ENCODE measurements at regions not wholly inside any gene's neighbourhood (a gene's known extent, or its start where the extent isn't known, plus 50 kb on each side); places are given as distances from the start of the nearest gene placed in this dataset.
"Not testable (repeated sequence)": the region's sequence is repeated elsewhere in the genome, so short reads cannot be mapped to it uniquely, and the experiment has no call there.

- Histone ChIP-seq H3K9me3 (ENCODE audit: low read length) (no peaks in the 10 kb centered on the region), H3K27ac (ENCODE audit: low read depth, low read length) (no peak overlapping the region), H3K27me3 (ENCODE audit: control insufficient read depth in 1 of 2, insufficient read depth in 2 of 2, low read length in 2 of 2) (no peaks in the 10 kb centered on the region), H3K9ac (ENCODE audit: low read length) (no peak overlapping the region), H3K4me1 (ENCODE audit: insufficient read depth, low read length) (no peaks in the 10 kb centered on the region), H3K36me3 (ENCODE audit: insufficient read depth, low read length) (no peaks in the 10 kb centered on the region), H3K4me3 (ENCODE audit: low read depth in 1 of 2, low read length in 2 of 2) (no peak overlapping the region)
Measured at GRCh38 chr13:87295636-87296035, 375.5 kb upstream of the SLITRK5 start.

- H3K4me3 ChIP-seq (ENCODE audit: low read depth in 1 of 2, low read length in 2 of 2) = no peak overlapping the region
- H3K27me3 ChIP-seq (ENCODE audit: control insufficient read depth in 1 of 2, insufficient read depth in 2 of 2, low read length in 2 of 2) = no peaks in the 10 kb centered on the region
- no peaks in the 10 kb centered on the region for H3K9me3 ChIP-seq (ENCODE audit: low read length)
- no peak overlapping the region for H3K27ac ChIP-seq (ENCODE audit: low read depth, low read length)
- no peaks in the 10 kb centered on the region for H3K36me3 ChIP-seq (ENCODE audit: insufficient read depth, low read length)
- no peak overlapping the region for H3K9ac ChIP-seq (ENCODE audit: low read length)
- H3K4me1 ChIP-seq (ENCODE audit: insufficient read depth, low read length) = no peaks in the 10 kb centered on the region
Measured at GRCh38 chr13:87302034-87302433, 369.1 kb upstream of the SLITRK5 start.

- H3K36me3 ChIP-seq (ENCODE audit: insufficient read depth, low read length) = no peaks in the 10 kb centered on the region
- H3K4me1 ChIP-seq (ENCODE audit: insufficient read depth, low read length) = no peaks in the 10 kb centered on the region
- H3K4me3 ChIP-seq (ENCODE audit: low read depth in 1 of 2, low read length in 2 of 2) = no peak overlapping the region
- no peak overlapping the region for H3K27ac ChIP-seq (ENCODE audit: low read depth, low read length)
- no peak overlapping the region for H3K9ac ChIP-seq (ENCODE audit: low read length)
- no peaks in the 10 kb centered on the region for H3K9me3 ChIP-seq (ENCODE audit: low read length)
- no peaks in the 10 kb centered on the region for H3K27me3 ChIP-seq (ENCODE audit: control insufficient read depth in 1 of 2, insufficient read depth in 2 of 2, low read length in 2 of 2)
Measured at GRCh38 chr13:87302931-87303330, 368.2 kb upstream of the SLITRK5 start.

- no peaks in the 10 kb centered on the region for H3K27me3 ChIP-seq (ENCODE audit: control insufficient read depth in 1 of 2, insufficient read depth in 2 of 2, low read length in 2 of 2)
- H3K27ac ChIP-seq (ENCODE audit: low read depth, low read length) = no peak overlapping the region
- H3K9me3 ChIP-seq (ENCODE audit: low read length) = no peaks in the 10 kb centered on the region
- no peaks in the 10 kb centered on the region for H3K4me1 ChIP-seq (ENCODE audit: insufficient read depth, low read length)
- H3K9ac ChIP-seq (ENCODE audit: low read length) = no peak overlapping the region
- no peaks in the 10 kb centered on the region for H3K36me3 ChIP-seq (ENCODE audit: insufficient read depth, low read length)
- H3K4me3 ChIP-seq (ENCODE audit: low read depth in 1 of 2, low read length in 2 of 2) = no peak overlapping the region
Measured at GRCh38 chr13:87311165-87311564, 360.0 kb upstream of the SLITRK5 start.

GRCh38 chr13:87314822-87315221 lies 356.3 kb upstream of the SLITRK5 start:
- H3K36me3 ChIP-seq (ENCODE audit: insufficient read depth, low read length) = no peaks in the 10 kb centered on the region
- no peak overlapping the region for H3K9ac ChIP-seq (ENCODE audit: low read length)
- no peak overlapping the region for H3K4me3 ChIP-seq (ENCODE audit: low read depth in 1 of 2, low read length in 2 of 2)
- H3K27me3 ChIP-seq (ENCODE audit: control insufficient read depth in 1 of 2, insufficient read depth in 2 of 2, low read length in 2 of 2) = no peaks in the 10 kb centered on the region
- no peaks in the 10 kb centered on the region for H3K9me3 ChIP-seq (ENCODE audit: low read length)
- H3K27ac ChIP-seq (ENCODE audit: low read depth, low read length) = no peak overlapping the region
- no peaks in the 10 kb centered on the region for H3K4me1 ChIP-seq (ENCODE audit: insufficient read depth, low read length)

- Histone ChIP-seq H3K9ac (ENCODE audit: low read length) (no peak overlapping the region), H3K27ac (ENCODE audit: low read depth, low read length) (no peak overlapping the region), H3K36me3 (ENCODE audit: insufficient read depth, low read length) (no peaks in the 10 kb centered on the region), H3K9me3 (ENCODE audit: low read length) (no peaks in the 10 kb centered on the region), H3K27me3 (ENCODE audit: control insufficient read depth in 1 of 2, insufficient read depth in 2 of 2, low read length in 2 of 2) (no peaks in the 10 kb centered on the region), H3K4me3 (ENCODE audit: low read depth in 1 of 2, low read length in 2 of 2) (no peak overlapping the region), H3K4me1 (ENCODE audit: insufficient read depth, low read length) (no peaks in the 10 kb centered on the region)
Measured at GRCh38 chr13:87322386-87322785, 348.8 kb upstream of the SLITRK5 start.

GRCh38 chr13:87324558-87324957 lies 346.6 kb upstream of the SLITRK5 start:
- no peaks in the 10 kb centered on the region for H3K4me1 ChIP-seq (ENCODE audit: insufficient read depth, low read length)
- no peak overlapping the region for H3K4me3 ChIP-seq (ENCODE audit: low read depth in 1 of 2, low read length in 2 of 2)
- no peak overlapping the region for H3K27ac ChIP-seq (ENCODE audit: low read depth, low read length)
- no peaks in the 10 kb centered on the region for H3K27me3 ChIP-seq (ENCODE audit: control insufficient read depth in 1 of 2, insufficient read depth in 2 of 2, low read length in 2 of 2)
- H3K9me3 ChIP-seq (ENCODE audit: low read length) = no peaks in the 10 kb centered on the region
- no peaks in the 10 kb centered on the region for H3K36me3 ChIP-seq (ENCODE audit: insufficient read depth, low read length)
- no peak overlapping the region for H3K9ac ChIP-seq (ENCODE audit: low read length)

GRCh38 chr13:87331178-87331577 lies 340.0 kb upstream of the SLITRK5 start:
- Histone ChIP-seq H3K27ac (ENCODE audit: low read depth, low read length) (no peak overlapping the region), H3K4me3 (ENCODE audit: low read depth in 1 of 2, low read length in 2 of 2) (no peak overlapping the region), H3K9me3 (ENCODE audit: low read length) (no peaks in the 10 kb centered on the region), H3K9ac (ENCODE audit: low read length) (no peak overlapping the region), H3K27me3 (ENCODE audit: control insufficient read depth in 1 of 2, insufficient read depth in 2 of 2, low read length in 2 of 2) (no peaks in the 10 kb centered on the region), H3K4me1 (ENCODE audit: insufficient read depth, low read length) (no peaks in the 10 kb centered on the region), H3K36me3 (ENCODE audit: insufficient read depth, low read length) (no peaks in the 10 kb centered on the region)

GRCh38 chr13:87333599-87333998 lies 337.6 kb upstream of the SLITRK5 start:
- H3K9me3 ChIP-seq (ENCODE audit: low read length) = no peaks in the 10 kb centered on the region
- H3K4me3 ChIP-seq (ENCODE audit: low read depth in 1 of 2, low read length in 2 of 2) = no peak overlapping the region
- H3K4me1 ChIP-seq (ENCODE audit: insufficient read depth, low read length) = no peaks in the 10 kb centered on the region
- no peak overlapping the region for H3K9ac ChIP-seq (ENCODE audit: low read length)
- H3K27me3 ChIP-seq (ENCODE audit: control insufficient read depth in 1 of 2, insufficient read depth in 2 of 2, low read length in 2 of 2) = no peaks in the 10 kb centered on the region
- no peaks in the 10 kb centered on the region for H3K36me3 ChIP-seq (ENCODE audit: insufficient read depth, low read length)
- H3K27ac ChIP-seq (ENCODE audit: low read depth, low read length) = no peak overlapping the region

- no peak overlapping the region for H3K4me3 ChIP-seq (ENCODE audit: low read depth in 1 of 2, low read length in 2 of 2)
Measured at GRCh38 chr13:87334176-87334575, 337.0 kb upstream of the SLITRK5 start.

GRCh38 chr13:87336346-87336889 lies 334.8 kb upstream of the SLITRK5 start:
- H3K27me3 ChIP-seq (ENCODE audit: control insufficient read depth in 1 of 2, insufficient read depth in 2 of 2, low read length in 2 of 2); H3K9ac ChIP-seq (ENCODE audit: low read length); H3K36me3 ChIP-seq (ENCODE audit: insufficient read depth, low read length); H3K27ac ChIP-seq (ENCODE audit: low read depth, low read length); H3K4me1 ChIP-seq (ENCODE audit: insufficient read depth, low read length); H3K9me3 ChIP-seq (ENCODE audit: low read length); H3K4me3 ChIP-seq (ENCODE audit: low read depth in 1 of 2, low read length in 2 of 2): not testable (repeated sequence)

More at GRCh38 chr13:87334176-87334575, 337.0 kb upstream of the SLITRK5 start:
- Histone ChIP-seq H3K9me3 (ENCODE audit: low read length) (no peaks in the 10 kb centered on the region), H3K27ac (ENCODE audit: low read depth, low read length) (no peak overlapping the region), H3K27me3 (ENCODE audit: control insufficient read depth in 1 of 2, insufficient read depth in 2 of 2, low read length in 2 of 2) (no peaks in the 10 kb centered on the region), H3K9ac (ENCODE audit: low read length) (no peak overlapping the region), H3K36me3 (ENCODE audit: insufficient read depth, low read length) (no peaks in the 10 kb centered on the region), H3K4me1 (ENCODE audit: insufficient read depth, low read length) (no peaks in the 10 kb centered on the region)

- H3K27ac ChIP-seq (ENCODE audit: low read depth, low read length) = no peak overlapping the region
- H3K4me1 ChIP-seq (ENCODE audit: insufficient read depth, low read length) = no peaks in the 10 kb centered on the region
- no peak overlapping the region for H3K9ac ChIP-seq (ENCODE audit: low read length)
- H3K9me3 ChIP-seq (ENCODE audit: low read length) = no peaks in the 10 kb centered on the region
- no peak overlapping the region for H3K4me3 ChIP-seq (ENCODE audit: low read depth in 1 of 2, low read length in 2 of 2)
- H3K36me3 ChIP-seq (ENCODE audit: insufficient read depth, low read length) = no peaks in the 10 kb centered on the region
- H3K27me3 ChIP-seq (ENCODE audit: control insufficient read depth in 1 of 2, insufficient read depth in 2 of 2, low read length in 2 of 2) = no peaks in the 10 kb centered on the region
Measured at GRCh38 chr13:87344176-87344575, 327.0 kb upstream of the SLITRK5 start.

Measured in muscle layer of colon (tissue), 2 donors.